CD4-positive, alpha-beta T cell (primary cell): ENCODE measurements at regions not wholly inside any gene's neighbourhood (a gene's known extent, or its start where the extent isn't known, plus 50 kb on each side); places are given as distances from the start of the nearest gene placed in this dataset.

Source experiments
- ATAC-seq: fragments of 200-7000 bp; cut with Tn5 transposase; one replicate; pipeline ENCODE4 v1.10.0; 2022; ENCODE audit warnings: mild to moderate bottlenecking; ENCODE audit not compliant: poor library complexity
- CTCF ChIA-PET: fragments of 350-600 bp; sonication (Branson Sonifier 250); formaldehyde crosslinking; loops from one replicate; lab custom pipeline; 2021; ENCODE audit warnings: antibody characterized with exemption, inconsistent platforms; lab: Charles Lee
- POLR2A ChIA-PET: fragments of 350-600 bp; sonication (Branson Sonifier 250); formaldehyde crosslinking; loops from one replicate; lab custom pipeline; 2021; ENCODE audit warnings: antibody characterized with exemption, inconsistent platforms; lab: Charles Lee
- DNase-seq, 14 experiments: peaks; one replicate each; pipeline ENCODE4 v3.0.0-alpha.2; 2013 to 2020; ENCODE audit warnings: mixed read lengths in 2 of 14
- H3K27ac ChIP-seq, 2 donors: one replicate each; pipeline versions ENCODE4 v1.5.1 to v1.7.0; 2013; ENCODE audit warnings: low read length in 2 of 2, low read depth in 1 of 2, mild to moderate bottlenecking in 1 of 2
- H3K27me3 ChIP-seq, 2 experiments: 1 replicate in 1 of 2; 2 replicates in 1 of 2; pipeline versions ENCODE4 v1.6.1 to v1.7.0; 2013; ENCODE audit warnings: low read length in 2 of 2, control low read depth in 1 of 2, mild to moderate bottlenecking in 1 of 2, moderate library complexity in 1 of 2; ENCODE audit not compliant: insufficient read depth in 2 of 2, control insufficient read depth in 1 of 2
- H3K36me3 ChIP-seq: one replicate; pipeline ENCODE4 v1.6.1; 2013; ENCODE audit warnings: low read length, control low read depth; ENCODE audit not compliant: insufficient read depth
- H3K4me1 ChIP-seq: one replicate; pipeline ENCODE4 v1.6.1; 2013; ENCODE audit warnings: low read length, control low read depth; ENCODE audit not compliant: insufficient read depth
- H3K4me3 ChIP-seq: one replicate; pipeline ENCODE4 v1.5.1; 2013; ENCODE audit warnings: mild to moderate bottlenecking, low read length, moderate library complexity
- H3K9me3 ChIP-seq, 2 experiments: 1 replicate in 1 of 2; 2 replicates in 1 of 2; pipeline versions ENCODE4 v1.6.1 to v1.7.0; 2013; ENCODE audit warnings: low read length in 2 of 2, mild to moderate bottlenecking in 2 of 2, control low read depth in 1 of 2, moderate library complexity in 1 of 2; ENCODE audit not compliant: control insufficient read depth in 1 of 2, insufficient read depth in 1 of 2
- H3K27ac Mint-ChIP-seq: one replicate; pipeline ENCODE4 v1.8.0; 2020; ENCODE audit warnings: mixed read lengths
- H3K27me3 Mint-ChIP-seq: one replicate; pipeline ENCODE4 v1.8.0; 2021; ENCODE audit warnings: mixed read lengths
- H3K36me3 Mint-ChIP-seq: one replicate; pipeline ENCODE4 v1.8.0; 2021; ENCODE audit warnings: low read depth, mixed read lengths
- H3K4me1 Mint-ChIP-seq: one replicate; pipeline ENCODE4 v1.8.0; 2021; ENCODE audit warnings: low read depth, mixed read lengths
- H3K4me3 Mint-ChIP-seq: one replicate; pipeline ENCODE4 v1.8.0; 2020; ENCODE audit warnings: mild to moderate bottlenecking, mixed read lengths
- H3K9me3 Mint-ChIP-seq: one replicate; pipeline ENCODE4 v1.8.0; 2020; ENCODE audit warnings: mixed read lengths
- CTCF ChIP-seq: fragments of 200-600 bp; IDR thresholded peaks from one replicate; pipeline ENCODE4 v1.8.0; 2022; ENCODE audit warnings: antibody characterized with exemption, mild to moderate bottlenecking
- intact Hi-C, 2 experiments: fragments of 100-400 bp; cut with DNase I in 1 of 2; cut with micrococcal nuclease in 1 of 2; formaldehyde crosslinking; loops; one replicate each; pipeline versions ENCODE4 v1.15.1 to v1.9.0; 2023 to 2025; cut with DNase I, micrococcal nuclease

DNA sequence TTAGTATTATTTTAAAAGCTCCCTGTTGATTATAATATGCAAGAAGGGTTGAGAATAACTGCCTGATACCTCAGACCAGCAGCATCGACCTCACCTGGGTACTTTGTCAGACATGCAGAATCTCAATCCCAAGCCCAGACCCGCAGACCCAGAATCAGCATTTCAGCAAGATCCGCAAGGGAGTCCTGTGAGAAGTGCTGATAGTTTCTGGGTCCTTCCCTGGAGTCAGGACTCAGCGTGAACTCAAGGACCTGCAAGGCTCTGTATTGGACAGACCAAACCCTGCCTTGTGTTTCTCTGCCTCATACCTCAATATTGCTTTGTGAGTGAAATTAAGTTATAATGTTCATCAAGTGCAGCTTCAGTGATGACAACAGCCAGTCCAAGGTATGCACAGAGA lies 149.5 kb upstream of the NPY start:
- CTCF ChIA-PET = no interaction called here
- Histone ChIP-seq H3K4me3 (no peak overlapping the region), H3K9me3 (no peaks in the 10 kb centered on the region), H3K36me3 (no peaks in the 10 kb centered on the region), H3K4me1 (no peaks in the 10 kb centered on the region), H3K27me3 (no peaks in the 10 kb centered on the region), H3K27ac (no peak overlapping the region)
- intact Hi-C loops = no loop called here
- Mint-ChIP-seq H3K4me3 (no peak overlapping the region), H3K27ac (no peak overlapping the region), H3K4me1 (no peaks in the 10 kb centered on the region), H3K27me3 (peaks cover 27% of the 10 kb centered on the region), H3K9me3 (no peaks in the 10 kb centered on the region), H3K36me3 (no peaks in the 10 kb centered on the region)
- POLR2A ChIA-PET = no interaction called here
- TF ChIP-seq CTCF = no peak
- no peak for DNase-seq
- ATAC-seq = no peak

GRCh38 chr7:24135003-24135817 lies 148.8 kb upstream of the NPY start:
- H3K4me1 ChIP-seq = no peaks in the 10 kb centered on the region
- H3K4me3 ChIP-seq = no peak overlapping the region
- ATAC-seq (no peak), DNase-seq (no peak)
- no peaks in the 10 kb centered on the region for H3K9me3 ChIP-seq
- H3K36me3 ChIP-seq = no peaks in the 10 kb centered on the region
- ChIA-PET CTCF (no interaction called here), POLR2A (no interaction called here)
- no peaks in the 10 kb centered on the region for H3K4me1 Mint-ChIP-seq
- no peaks in the 10 kb centered on the region for H3K27me3 ChIP-seq
- peaks cover 33% of the 10 kb centered on the region for H3K27me3 Mint-ChIP-seq
- no peak overlapping the region for H3K27ac ChIP-seq
- intact Hi-C loops = no loop called here
- no peaks in the 10 kb centered on the region for H3K36me3 Mint-ChIP-seq
- H3K27ac Mint-ChIP-seq = no peak overlapping the region
- no peaks in the 10 kb centered on the region for H3K9me3 Mint-ChIP-seq
- no peak overlapping the region for H3K4me3 Mint-ChIP-seq
- TF ChIP-seq CTCF = no peak

DNA sequence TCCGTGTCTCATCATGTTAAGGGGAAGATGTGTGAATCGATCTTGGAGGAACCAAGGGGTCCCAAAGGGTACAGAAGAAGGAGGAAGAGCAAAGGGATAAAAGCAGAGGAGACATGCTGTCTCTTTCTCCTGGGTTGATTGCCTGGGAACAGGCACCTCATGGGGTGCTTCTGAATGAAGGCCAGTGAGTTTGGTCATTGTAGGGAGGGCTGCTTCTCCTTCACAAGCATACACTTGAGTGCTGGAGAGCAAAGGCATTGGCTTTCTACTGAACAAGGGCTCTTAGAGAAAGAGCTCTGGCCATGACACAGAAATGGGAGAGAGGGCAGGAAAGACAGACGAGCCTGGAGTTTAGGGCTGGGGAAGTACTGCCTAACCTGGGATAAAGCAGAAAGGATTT lies 146.7 kb upstream of the NPY start:
- ATAC-seq (no peak), DNase-seq (no peak)
- H3K27me3 ChIP-seq = peaks cover 0 to 2% of the 10 kb centered on the region in 2 experiments
- no peaks in the 10 kb centered on the region for H3K9me3 ChIP-seq
- no peak overlapping the region for H3K4me3 Mint-ChIP-seq
- POLR2A ChIA-PET = no interaction called here
- no peak overlapping the region for H3K4me3 ChIP-seq
- H3K27ac ChIP-seq = no peak overlapping the region
- no peaks in the 10 kb centered on the region for H3K9me3 Mint-ChIP-seq
- H3K27ac Mint-ChIP-seq = no peak overlapping the region
- no peaks in the 10 kb centered on the region for H3K36me3 Mint-ChIP-seq
- no peaks in the 10 kb centered on the region for H3K4me1 ChIP-seq
- intact Hi-C loops = no loop called here
- no peaks in the 10 kb centered on the region for H3K36me3 ChIP-seq
- no peaks in the 10 kb centered on the region for H3K4me1 Mint-ChIP-seq
- CTCF ChIA-PET = no interaction called here
- peaks cover 42% of the 10 kb centered on the region for H3K27me3 Mint-ChIP-seq
- no peak for TF ChIP-seq CTCF
